GM18511 (cell line): ENCODE measurements at regions not wholly inside any gene's neighbourhood (a gene's known extent, or its start where the extent isn't known, plus 50 kb on each side); places are given as distances from the start of the nearest gene placed in this dataset.

Experiments
- ATAC-seq: cut with Tn5 transposase; IDR thresholded peaks from one replicate; pipeline ENCODE4 v1.9.1; 2021; ENCODE audit warnings: mild to moderate bottlenecking, moderate library complexity; ENCODE audit not compliant: unreplicated experiment

DNA sequence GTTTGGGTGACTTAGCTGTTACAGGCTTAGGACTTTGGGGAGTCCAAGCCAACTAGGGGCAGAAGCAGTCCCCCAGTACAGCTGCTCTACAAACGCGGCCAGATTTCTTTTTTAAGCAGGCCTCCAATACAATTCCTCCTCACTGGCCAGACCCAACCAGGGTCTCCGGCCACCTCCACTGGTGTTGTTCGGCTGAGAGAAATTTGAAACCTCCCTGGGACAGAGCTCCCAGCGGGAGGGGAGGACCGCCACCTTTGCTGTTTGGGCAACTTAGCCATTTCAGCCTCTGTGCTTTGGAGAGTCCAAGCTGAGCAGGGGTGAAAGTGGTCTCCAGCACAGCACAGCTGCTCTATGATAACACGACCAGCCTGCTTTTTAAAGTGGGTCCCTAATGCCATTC lies 59.4 kb upstream of the KHDRBS2 start:
- ATAC-seq = no peak

- no peak for ATAC-seq
Measured at GRCh38 chr6:62344850-62345249, 58.8 kb upstream of the KHDRBS2 start.

DNA sequence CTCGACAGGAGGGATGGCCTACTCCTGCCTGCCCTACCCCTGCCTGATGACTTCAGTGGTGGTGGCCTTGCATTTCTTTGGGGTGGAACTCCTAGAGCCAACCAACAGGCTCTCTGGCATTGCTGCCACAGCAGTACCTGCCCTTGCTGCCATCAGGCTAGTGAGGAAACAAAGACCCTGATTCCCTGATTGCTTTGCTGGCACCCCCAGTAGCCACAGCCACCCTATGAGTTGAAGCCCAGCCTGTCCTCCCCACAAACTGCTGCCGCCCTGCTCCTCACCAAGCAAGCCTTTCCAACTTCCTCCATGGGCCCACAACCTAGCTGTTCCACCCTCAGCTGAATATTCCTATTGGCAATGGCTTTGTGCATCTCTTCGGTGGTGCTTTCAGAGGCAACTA lies 52.5 kb upstream of the KHDRBS2 start:
- ATAC-seq = no peak
